WTC11 (cell line): ENCODE measurements at regions not wholly inside any gene's neighbourhood (a gene's known extent, or its start where the extent isn't known, plus 50 kb on each side); places are given as distances from the start of the nearest gene placed in this dataset.

Source experiments
- ATAC-seq: fragments of 200-7000 bp; cut with Tn5 transposase; 2 replicates; pipeline ENCODE4 v1.10.0; 2021; ENCODE audit warnings: mild to moderate bottlenecking, moderate library complexity
- CTCF ChIA-PET: fragments of 300-600 bp; sonication (Branson Sonifier 250); formaldehyde crosslinking; loops from one replicate; lab custom pipeline; 2021; ENCODE audit warnings: antibody characterized with exemption; lab: Charles Lee
- POLR2A ChIA-PET: fragments of 350-600 bp; sonication (Branson Sonifier 250); formaldehyde crosslinking; loops from one replicate; lab custom pipeline; 2021; ENCODE audit warnings: antibody characterized with exemption; lab: Charles Lee
- DNase-seq: peaks from one replicate; pipeline ENCODE4 v3.0.0; 2021; ENCODE audit warnings: low spot score
- H3K27ac Mint-ChIP-seq: 2 replicates; pipeline ENCODE4 v1.8.0; 2021; ENCODE audit warnings: mixed read lengths
- H3K27me3 Mint-ChIP-seq: 2 replicates; pipeline ENCODE4 v1.8.0; 2021; ENCODE audit warnings: low read depth, mild to moderate bottlenecking, moderate library complexity, mixed read lengths
- H3K36me3 Mint-ChIP-seq: 2 replicates; pipeline ENCODE4 v1.8.0; 2021; ENCODE audit warnings: mixed read lengths
- H3K4me1 Mint-ChIP-seq: 2 replicates; pipeline ENCODE4 v1.8.0; 2022; ENCODE audit warnings: mixed read lengths
- H3K4me3 Mint-ChIP-seq: 2 replicates; pipeline ENCODE4 v1.8.0; 2021; ENCODE audit warnings: mild to moderate bottlenecking, moderate library complexity, mixed read lengths
- H3K9me3 Mint-ChIP-seq: 2 replicates; pipeline ENCODE4 v1.8.0; 2021; ENCODE audit warnings: mixed read lengths
- GRHL2 ChIP-seq: fragments of 250-450 bp; sonication (Bioruptor Pico); IDR thresholded peaks from 2 replicates; pipeline ENCODE4 v1.8.0; 2022; ENCODE audit warnings: mild to moderate bottlenecking, moderate library complexity; ENCODE audit not compliant: insufficient replicate concordance, severe bottlenecking
- KAT7 ChIP-seq: sonication (generic); formaldehyde crosslinking; IDR thresholded peaks from 2 replicates; pipeline ENCODE4 v1.8.1; 2023; ENCODE audit warnings: missing genetic modification reagents, mild to moderate bottlenecking, borderline replicate concordance
- NR1H2 ChIP-seq: sonication (generic); formaldehyde crosslinking; IDR thresholded peaks from 2 replicates; pipeline ENCODE4 v1.9.0; 2021; ENCODE audit warnings: mild to moderate bottlenecking, moderate library complexity, missing genetic modification reagents
- NR2C2 ChIP-seq: sonication (generic); formaldehyde crosslinking; IDR thresholded peaks from 2 replicates; pipeline ENCODE4 v1.8.0; 2022; ENCODE audit warnings: mild to moderate bottlenecking, missing genetic modification reagents
- TEAD4 ChIP-seq: sonication (generic); formaldehyde crosslinking; IDR thresholded peaks from 2 replicates; pipeline ENCODE4 v1.8.0; 2022; ENCODE audit warnings: mild to moderate bottlenecking, missing genetic modification reagents
- ZBTB21 ChIP-seq: sonication (generic); formaldehyde crosslinking; IDR thresholded peaks from 2 replicates; pipeline ENCODE4 v1.8.1; 2023; ENCODE audit warnings: mild to moderate bottlenecking, missing genetic modification reagents, borderline replicate concordance
- TF ChIP-seq, protein P1 (sequence below): sonication (generic); formaldehyde crosslinking; IDR thresholded peaks from 2 replicates; pipeline ENCODE4 v1.8.0; 2023; ENCODE audit warnings: missing genetic modification reagents, mild to moderate bottlenecking, borderline replicate concordance
- TF ChIP-seq, protein P2 (sequence below): sonication (generic); formaldehyde crosslinking; IDR thresholded peaks from 2 replicates; pipeline ENCODE4 v1.8.0; 2023; ENCODE audit warnings: missing genetic modification reagents
- TF ChIP-seq, protein P3 (sequence below): sonication (generic); formaldehyde crosslinking; IDR thresholded peaks from 2 replicates; pipeline ENCODE4 v1.8.1; 2022; ENCODE audit warnings: low read depth, mild to moderate bottlenecking, moderate library complexity, missing genetic modification reagents, borderline replicate concordance
- TF ChIP-seq, protein P4 (sequence below): sonication (generic); formaldehyde crosslinking; IDR thresholded peaks from 2 replicates; pipeline ENCODE4 v1.8.1; 2022; ENCODE audit warnings: missing genetic modification reagents, borderline replicate concordance
- TF ChIP-seq, protein P5 (sequence below): sonication (generic); formaldehyde crosslinking; IDR thresholded peaks from 2 replicates; pipeline ENCODE4 v1.8.1; 2023; ENCODE audit warnings: mild to moderate bottlenecking, moderate library complexity, missing genetic modification reagents
- TF ChIP-seq, protein P6 (sequence below): sonication (generic); formaldehyde crosslinking; IDR thresholded peaks from 2 replicates; pipeline ENCODE4 v1.8.0; 2023; ENCODE audit warnings: mild to moderate bottlenecking, missing genetic modification reagents
- TF ChIP-seq, protein P7 (sequence below): sonication (generic); formaldehyde crosslinking; IDR thresholded peaks from 2 replicates; pipeline ENCODE4 v1.8.1; 2023; ENCODE audit warnings: mild to moderate bottlenecking, missing genetic modification reagents, moderate library complexity
- TF ChIP-seq, protein P8 (sequence below): sonication (generic); formaldehyde crosslinking; IDR thresholded peaks from 2 replicates; pipeline ENCODE4 v1.8.0; 2022; ENCODE audit warnings: mild to moderate bottlenecking, missing genetic modification reagents
- TF ChIP-seq, protein P9 (sequence below): sonication (generic); formaldehyde crosslinking; IDR thresholded peaks from 2 replicates; pipeline ENCODE4 v1.8.0; 2022; ENCODE audit warnings: mild to moderate bottlenecking, missing genetic modification reagents
- TF ChIP-seq, protein P10 (sequence below): fragments of 250-450 bp; sonication (Bioruptor Pico); IDR thresholded peaks from 2 replicates; pipeline ENCODE4 v1.8.0; 2021; ENCODE audit warnings: mild to moderate bottlenecking

DNA sequence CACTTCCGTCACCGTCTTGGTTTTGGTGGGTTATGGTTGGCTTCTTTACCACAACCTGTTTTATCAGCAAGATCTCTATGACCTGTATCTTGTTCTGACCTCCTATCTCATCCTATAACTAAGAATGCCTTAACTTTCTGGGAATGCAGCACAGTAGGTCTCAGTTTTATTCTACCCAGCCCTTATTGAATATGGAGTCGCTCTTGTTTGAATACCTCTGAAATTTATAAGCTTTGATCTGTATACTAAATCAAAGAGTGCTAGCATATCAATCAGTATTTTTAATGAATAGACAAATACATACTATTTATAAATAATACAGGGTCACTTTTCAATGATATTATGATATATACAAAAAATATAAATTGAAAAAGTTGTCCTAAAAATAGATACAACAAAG lies 690.0 kb downstream of the TRAM1L1 start (continued):
- TF ChIP-seq, protein P1, sequence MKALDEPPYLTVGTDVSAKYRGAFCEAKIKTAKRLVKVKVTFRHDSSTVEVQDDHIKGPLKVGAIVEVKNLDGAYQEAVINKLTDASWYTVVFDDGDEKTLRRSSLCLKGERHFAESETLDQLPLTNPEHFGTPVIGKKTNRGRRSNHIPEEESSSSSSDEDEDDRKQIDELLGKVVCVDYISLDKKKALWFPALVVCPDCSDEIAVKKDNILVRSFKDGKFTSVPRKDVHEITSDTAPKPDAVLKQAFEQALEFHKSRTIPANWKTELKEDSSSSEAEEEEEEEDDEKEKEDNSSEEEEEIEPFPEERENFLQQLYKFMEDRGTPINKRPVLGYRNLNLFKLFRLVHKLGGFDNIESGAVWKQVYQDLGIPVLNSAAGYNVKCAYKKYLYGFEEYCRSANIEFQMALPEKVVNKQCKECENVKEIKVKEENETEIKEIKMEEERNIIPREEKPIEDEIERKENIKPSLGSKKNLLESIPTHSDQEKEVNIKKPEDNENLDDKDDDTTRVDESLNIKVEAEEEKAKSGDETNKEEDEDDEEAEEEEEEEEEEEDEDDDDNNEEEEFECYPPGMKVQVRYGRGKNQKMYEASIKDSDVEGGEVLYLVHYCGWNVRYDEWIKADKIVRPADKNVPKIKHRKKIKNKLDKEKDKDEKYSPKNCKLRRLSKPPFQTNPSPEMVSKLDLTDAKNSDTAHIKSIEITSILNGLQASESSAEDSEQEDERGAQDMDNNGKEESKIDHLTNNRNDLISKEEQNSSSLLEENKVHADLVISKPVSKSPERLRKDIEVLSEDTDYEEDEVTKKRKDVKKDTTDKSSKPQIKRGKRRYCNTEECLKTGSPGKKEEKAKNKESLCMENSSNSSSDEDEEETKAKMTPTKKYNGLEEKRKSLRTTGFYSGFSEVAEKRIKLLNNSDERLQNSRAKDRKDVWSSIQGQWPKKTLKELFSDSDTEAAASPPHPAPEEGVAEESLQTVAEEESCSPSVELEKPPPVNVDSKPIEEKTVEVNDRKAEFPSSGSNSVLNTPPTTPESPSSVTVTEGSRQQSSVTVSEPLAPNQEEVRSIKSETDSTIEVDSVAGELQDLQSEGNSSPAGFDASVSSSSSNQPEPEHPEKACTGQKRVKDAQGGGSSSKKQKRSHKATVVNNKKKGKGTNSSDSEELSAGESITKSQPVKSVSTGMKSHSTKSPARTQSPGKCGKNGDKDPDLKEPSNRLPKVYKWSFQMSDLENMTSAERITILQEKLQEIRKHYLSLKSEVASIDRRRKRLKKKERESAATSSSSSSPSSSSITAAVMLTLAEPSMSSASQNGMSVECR = no peak
- TF ChIP-seq, protein P2, sequence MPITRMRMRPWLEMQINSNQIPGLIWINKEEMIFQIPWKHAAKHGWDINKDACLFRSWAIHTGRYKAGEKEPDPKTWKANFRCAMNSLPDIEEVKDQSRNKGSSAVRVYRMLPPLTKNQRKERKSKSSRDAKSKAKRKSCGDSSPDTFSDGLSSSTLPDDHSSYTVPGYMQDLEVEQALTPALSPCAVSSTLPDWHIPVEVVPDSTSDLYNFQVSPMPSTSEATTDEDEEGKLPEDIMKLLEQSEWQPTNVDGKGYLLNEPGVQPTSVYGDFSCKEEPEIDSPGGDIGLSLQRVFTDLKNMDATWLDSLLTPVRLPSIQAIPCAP (CRISPR knock-in tag) = no peak

DNA sequence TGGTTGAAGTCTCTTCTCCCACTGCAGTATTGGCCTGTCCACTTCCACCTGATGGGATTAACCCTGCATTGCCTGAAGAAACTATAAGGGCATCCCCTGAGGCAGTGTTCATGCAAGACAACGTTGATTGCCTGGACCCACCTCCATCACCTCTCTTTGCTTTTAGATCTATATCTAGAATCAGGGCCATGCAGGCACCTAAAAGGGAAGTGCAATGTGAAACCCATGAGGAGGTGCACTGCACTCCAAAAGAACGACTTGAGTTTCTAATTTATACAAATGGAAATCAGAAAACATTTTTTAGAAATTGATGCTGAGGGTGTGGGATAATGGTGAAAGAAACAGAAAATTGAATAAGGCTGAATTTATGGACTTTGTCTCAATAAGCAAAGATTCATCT lies 694.4 kb downstream of the TRAM1L1 start:
- ChIA-PET CTCF (no interaction called here), POLR2A (no interaction called here)
- H3K4me3 Mint-ChIP-seq = no peak overlapping the region
- ATAC-seq (no peak), DNase-seq (no peak)
- H3K4me1 Mint-ChIP-seq = peaks cover 12% of the 10 kb centered on the region; the same call in 1 of the 2 replicates
- no peaks in the 10 kb centered on the region for H3K36me3 Mint-ChIP-seq
- H3K9me3 Mint-ChIP-seq = no peaks in the 10 kb centered on the region
- H3K27me3 Mint-ChIP-seq = no peaks in the 10 kb centered on the region
- H3K27ac Mint-ChIP-seq = no peak overlapping the region
- TF ChIP-seq, protein P3, sequence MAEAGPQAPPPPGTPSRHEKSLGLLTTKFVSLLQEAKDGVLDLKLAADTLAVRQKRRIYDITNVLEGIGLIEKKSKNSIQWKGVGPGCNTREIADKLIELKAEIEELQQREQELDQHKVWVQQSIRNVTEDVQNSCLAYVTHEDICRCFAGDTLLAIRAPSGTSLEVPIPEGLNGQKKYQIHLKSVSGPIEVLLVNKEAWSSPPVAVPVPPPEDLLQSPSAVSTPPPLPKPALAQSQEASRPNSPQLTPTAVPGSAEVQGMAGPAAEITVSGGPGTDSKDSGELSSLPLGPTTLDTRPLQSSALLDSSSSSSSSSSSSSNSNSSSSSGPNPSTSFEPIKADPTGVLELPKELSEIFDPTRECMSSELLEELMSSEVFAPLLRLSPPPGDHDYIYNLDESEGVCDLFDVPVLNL (CRISPR knock-in tag) = no peak
- TF ChIP-seq NR1H2 = no peak
- TF ChIP-seq, protein P4, sequence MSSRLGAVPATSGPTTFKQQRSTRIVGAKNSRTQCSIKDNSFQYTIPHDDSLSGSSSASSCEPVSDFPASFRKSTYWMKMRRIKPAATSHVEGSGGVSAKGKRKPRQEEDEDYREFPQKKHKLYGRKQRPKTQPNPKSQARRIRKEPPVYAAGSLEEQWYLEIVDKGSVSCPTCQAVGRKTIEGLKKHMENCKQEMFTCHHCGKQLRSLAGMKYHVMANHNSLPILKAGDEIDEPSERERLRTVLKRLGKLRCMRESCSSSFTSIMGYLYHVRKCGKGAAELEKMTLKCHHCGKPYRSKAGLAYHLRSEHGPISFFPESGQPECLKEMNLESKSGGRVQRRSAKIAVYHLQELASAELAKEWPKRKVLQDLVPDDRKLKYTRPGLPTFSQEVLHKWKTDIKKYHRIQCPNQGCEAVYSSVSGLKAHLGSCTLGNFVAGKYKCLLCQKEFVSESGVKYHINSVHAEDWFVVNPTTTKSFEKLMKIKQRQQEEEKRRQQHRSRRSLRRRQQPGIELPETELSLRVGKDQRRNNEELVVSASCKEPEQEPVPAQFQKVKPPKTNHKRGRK (CRISPR knock-in tag) = no peak
- TF ChIP-seq, protein P5, sequence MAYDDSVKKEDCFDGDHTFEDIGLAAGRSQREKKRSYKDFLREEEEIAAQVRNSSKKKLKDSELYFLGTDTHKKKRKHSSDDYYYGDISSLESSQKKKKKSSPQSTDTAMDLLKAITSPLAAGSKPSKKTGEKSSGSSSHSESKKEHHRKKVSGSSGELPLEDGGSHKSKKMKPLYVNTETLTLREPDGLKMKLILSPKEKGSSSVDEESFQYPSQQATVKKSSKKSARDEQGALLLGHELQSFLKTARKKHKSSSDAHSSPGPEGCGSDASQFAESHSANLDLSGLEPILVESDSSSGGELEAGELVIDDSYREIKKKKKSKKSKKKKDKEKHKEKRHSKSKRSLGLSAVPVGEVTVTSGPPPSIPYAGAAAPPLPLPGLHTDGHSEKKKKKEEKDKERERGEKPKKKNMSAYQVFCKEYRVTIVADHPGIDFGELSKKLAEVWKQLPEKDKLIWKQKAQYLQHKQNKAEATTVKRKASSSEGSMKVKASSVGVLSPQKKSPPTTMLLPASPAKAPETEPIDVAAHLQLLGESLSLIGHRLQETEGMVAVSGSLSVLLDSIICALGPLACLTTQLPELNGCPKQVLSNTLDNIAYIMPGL (CRISPR knock-in tag) = no peak
- TF ChIP-seq, protein P6, sequence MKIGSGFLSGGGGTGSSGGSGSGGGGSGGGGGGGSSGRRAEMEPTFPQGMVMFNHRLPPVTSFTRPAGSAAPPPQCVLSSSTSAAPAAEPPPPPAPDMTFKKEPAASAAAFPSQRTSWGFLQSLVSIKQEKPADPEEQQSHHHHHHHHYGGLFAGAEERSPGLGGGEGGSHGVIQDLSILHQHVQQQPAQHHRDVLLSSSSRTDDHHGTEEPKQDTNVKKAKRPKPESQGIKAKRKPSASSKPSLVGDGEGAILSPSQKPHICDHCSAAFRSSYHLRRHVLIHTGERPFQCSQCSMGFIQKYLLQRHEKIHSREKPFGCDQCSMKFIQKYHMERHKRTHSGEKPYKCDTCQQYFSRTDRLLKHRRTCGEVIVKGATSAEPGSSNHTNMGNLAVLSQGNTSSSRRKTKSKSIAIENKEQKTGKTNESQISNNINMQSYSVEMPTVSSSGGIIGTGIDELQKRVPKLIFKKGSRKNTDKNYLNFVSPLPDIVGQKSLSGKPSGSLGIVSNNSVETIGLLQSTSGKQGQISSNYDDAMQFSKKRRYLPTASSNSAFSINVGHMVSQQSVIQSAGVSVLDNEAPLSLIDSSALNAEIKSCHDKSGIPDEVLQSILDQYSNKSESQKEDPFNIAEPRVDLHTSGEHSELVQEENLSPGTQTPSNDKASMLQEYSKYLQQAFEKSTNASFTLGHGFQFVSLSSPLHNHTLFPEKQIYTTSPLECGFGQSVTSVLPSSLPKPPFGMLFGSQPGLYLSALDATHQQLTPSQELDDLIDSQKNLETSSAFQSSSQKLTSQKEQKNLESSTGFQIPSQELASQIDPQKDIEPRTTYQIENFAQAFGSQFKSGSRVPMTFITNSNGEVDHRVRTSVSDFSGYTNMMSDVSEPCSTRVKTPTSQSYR (CRISPR knock-in tag) = no peak
- TF ChIP-seq, protein P7, sequence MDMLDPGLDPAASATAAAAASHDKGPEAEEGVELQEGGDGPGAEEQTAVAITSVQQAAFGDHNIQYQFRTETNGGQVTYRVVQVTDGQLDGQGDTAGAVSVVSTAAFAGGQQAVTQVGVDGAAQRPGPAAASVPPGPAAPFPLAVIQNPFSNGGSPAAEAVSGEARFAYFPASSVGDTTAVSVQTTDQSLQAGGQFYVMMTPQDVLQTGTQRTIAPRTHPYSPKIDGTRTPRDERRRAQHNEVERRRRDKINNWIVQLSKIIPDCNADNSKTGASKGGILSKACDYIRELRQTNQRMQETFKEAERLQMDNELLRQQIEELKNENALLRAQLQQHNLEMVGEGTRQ (CRISPR knock-in tag) = no peak
- TF ChIP-seq, protein P8, sequence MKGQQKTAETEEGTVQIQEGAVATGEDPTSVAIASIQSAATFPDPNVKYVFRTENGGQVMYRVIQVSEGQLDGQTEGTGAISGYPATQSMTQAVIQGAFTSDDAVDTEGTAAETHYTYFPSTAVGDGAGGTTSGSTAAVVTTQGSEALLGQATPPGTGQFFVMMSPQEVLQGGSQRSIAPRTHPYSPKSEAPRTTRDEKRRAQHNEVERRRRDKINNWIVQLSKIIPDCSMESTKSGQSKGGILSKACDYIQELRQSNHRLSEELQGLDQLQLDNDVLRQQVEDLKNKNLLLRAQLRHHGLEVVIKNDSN = no peak
- no peak for TF ChIP-seq KAT7 (CRISPR knock-in tag)
- TF ChIP-seq NR2C2 = no peak
- no peak for TF ChIP-seq TEAD4 (CRISPR knock-in tag)
- TF ChIP-seq, protein P9, sequence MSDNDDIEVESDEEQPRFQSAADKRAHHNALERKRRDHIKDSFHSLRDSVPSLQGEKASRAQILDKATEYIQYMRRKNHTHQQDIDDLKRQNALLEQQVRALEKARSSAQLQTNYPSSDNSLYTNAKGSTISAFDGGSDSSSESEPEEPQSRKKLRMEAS = no peak
- TF ChIP-seq GRHL2 (CRISPR knock-in tag) = no peak
- TF ChIP-seq, protein P10, sequence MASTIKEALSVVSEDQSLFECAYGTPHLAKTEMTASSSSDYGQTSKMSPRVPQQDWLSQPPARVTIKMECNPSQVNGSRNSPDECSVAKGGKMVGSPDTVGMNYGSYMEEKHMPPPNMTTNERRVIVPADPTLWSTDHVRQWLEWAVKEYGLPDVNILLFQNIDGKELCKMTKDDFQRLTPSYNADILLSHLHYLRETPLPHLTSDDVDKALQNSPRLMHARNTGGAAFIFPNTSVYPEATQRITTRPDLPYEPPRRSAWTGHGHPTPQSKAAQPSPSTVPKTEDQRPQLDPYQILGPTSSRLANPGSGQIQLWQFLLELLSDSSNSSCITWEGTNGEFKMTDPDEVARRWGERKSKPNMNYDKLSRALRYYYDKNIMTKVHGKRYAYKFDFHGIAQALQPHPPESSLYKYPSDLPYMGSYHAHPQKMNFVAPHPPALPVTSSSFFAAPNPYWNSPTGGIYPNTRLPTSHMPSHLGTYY (CRISPR knock-in tag) = no peak
- no peak for TF ChIP-seq ZBTB21
